ENCODE measurements at regions not wholly inside any gene's neighbourhood (a gene's known extent, or its start where the extent isn't known, plus 50 kb on each side); places are given as distances from the start of the nearest gene placed in this dataset.

GRCh38 chr4:188197566-188197965 is 58.3 kb downstream of the TRIML1 start:
- Histone ChIP-seq H3K9me3 (ENCODE audit: control insufficient read depth, insufficient read depth, low read length) (no peaks in the 10 kb centered on the region), H3K36me3 (ENCODE audit: control insufficient read depth, low read length) (no peaks in the 10 kb centered on the region), H3K27me3 (ENCODE audit: control insufficient read depth, low read length) (no peaks in the 10 kb centered on the region), H3K4me2 (ENCODE audit: low read length) (no peak overlapping the region), H3K4me3 (ENCODE audit: low read length) (no peak overlapping the region), H4K20me1 (ENCODE audit: control insufficient read depth, insufficient read depth, low read depth, low read length) (no peaks in the 10 kb centered on the region), H3F3A (ENCODE audit: control insufficient read depth, insufficient read depth) (no peaks in the 10 kb centered on the region), H3K27ac (ENCODE audit: low read depth, low read length) (no peak overlapping the region), H3K9me2 (replicated peaks; ENCODE audit: control insufficient read depth, low read length) (no peaks in the 10 kb centered on the region), H3K79me2 (ENCODE audit: control insufficient read depth, low read length) (no peaks in the 10 kb centered on the region), H3K4me1 (ENCODE audit: control insufficient read depth, low read length) (no peaks in the 10 kb centered on the region)
- TF ChIP-seq EZH2phosphoT487 (IDR thresholded peaks at IDR 0.05; ENCODE audit: borderline replicate concordance, low read length) = no peak
- no peak for TF ChIP-seq CTCF (IDR thresholded peaks at IDR 0.05; ENCODE audit: low read depth, low read length, poor library complexity, severe bottlenecking)

GRCh38 chr4:188198982-188199792 is 59.9 kb downstream of the TRIML1 start:
- Histone ChIP-seq H3K9me3 (ENCODE audit: control insufficient read depth, insufficient read depth, low read length) (no peaks in the 10 kb centered on the region), H3K27ac (ENCODE audit: low read depth, low read length) (no peak overlapping the region), H3K4me3 (ENCODE audit: low read length) (no peak overlapping the region), H3K4me2 (ENCODE audit: low read length) (no peak overlapping the region), H3K79me2 (ENCODE audit: control insufficient read depth, low read length) (no peaks in the 10 kb centered on the region), H3K27me3 (ENCODE audit: control insufficient read depth, low read length) (no peaks in the 10 kb centered on the region), H3F3A (ENCODE audit: control insufficient read depth, insufficient read depth) (no peaks in the 10 kb centered on the region), H3K4me1 (ENCODE audit: control insufficient read depth, low read length) (no peaks in the 10 kb centered on the region), H3K9me2 (replicated peaks; ENCODE audit: control insufficient read depth, low read length) (no peaks in the 10 kb centered on the region), H4K20me1 (ENCODE audit: control insufficient read depth, insufficient read depth, low read depth, low read length) (no peaks in the 10 kb centered on the region), H3K36me3 (ENCODE audit: control insufficient read depth, low read length) (no peaks in the 10 kb centered on the region)
- TF ChIP-seq EZH2phosphoT487 (IDR thresholded peaks at IDR 0.05; ENCODE audit: borderline replicate concordance, low read length) = no peak
- no peak for TF ChIP-seq CTCF (IDR thresholded peaks at IDR 0.05; ENCODE audit: low read depth, low read length, poor library complexity, severe bottlenecking)

- Histone ChIP-seq H3K27me3 (ENCODE audit: control insufficient read depth, low read length) (no peaks in the 10 kb centered on the region), H3K79me2 (ENCODE audit: control insufficient read depth, low read length) (no peaks in the 10 kb centered on the region), H3F3A (ENCODE audit: control insufficient read depth, insufficient read depth) (no peaks in the 10 kb centered on the region), H3K36me3 (ENCODE audit: control insufficient read depth, low read length) (no peaks in the 10 kb centered on the region), H3K9me3 (ENCODE audit: control insufficient read depth, insufficient read depth, low read length) (no peaks in the 10 kb centered on the region), H3K4me3 (ENCODE audit: low read length) (no peak overlapping the region), H3K4me1 (ENCODE audit: control insufficient read depth, low read length) (no peaks in the 10 kb centered on the region), H3K4me2 (ENCODE audit: low read length) (no peak overlapping the region), H3K27ac (ENCODE audit: low read depth, low read length) (no peak overlapping the region), H3K9me2 (replicated peaks; ENCODE audit: control insufficient read depth, low read length) (no peaks in the 10 kb centered on the region), H4K20me1 (ENCODE audit: control insufficient read depth, insufficient read depth, low read depth, low read length) (no peaks in the 10 kb centered on the region)
- TF ChIP-seq EZH2phosphoT487 (IDR thresholded peaks at IDR 0.05; ENCODE audit: borderline replicate concordance, low read length) (no peak), CTCF (IDR thresholded peaks at IDR 0.05; ENCODE audit: low read depth, low read length, poor library complexity, severe bottlenecking) (no peak)
These were observed 62.6 kb downstream of the TRIML1 start for GRCh38 chr4:188201851-188202250.

All from DOHH2 (cell line).